HG02678 (cell line): ENCODE measurements at regions not wholly inside any gene's neighbourhood (a gene's known extent, or its start where the extent isn't known, plus 50 kb on each side); places are given as distances from the start of the nearest gene placed in this dataset.

Source experiments
- ATAC-seq: cut with Tn5 transposase; IDR thresholded peaks from one replicate; pipeline ENCODE4 v1.9.1; 2021; ENCODE audit warnings: mild to moderate bottlenecking, moderate library complexity; ENCODE audit not compliant: unreplicated experiment

GRCh38 chr6:71584712-71585436 is 296.3 kb downstream of the OGFRL1 start:
- no peak for ATAC-seq

GRCh38 chr6:71585472-71585871 is 296.9 kb downstream of the OGFRL1 start:
- ATAC-seq = no peak

- ATAC-seq = no peak
Observed at GRCh38 chr6:71588490-71588889, 297.9 kb upstream of the RIMS1 start.

- ATAC-seq = no peak
Observed at GRCh38 chr6:71589254-71589653, 297.1 kb upstream of the RIMS1 start.

- ATAC-seq = no peak
Observed at GRCh38 chr6:71592643-71593042, 293.7 kb upstream of the RIMS1 start.

- ATAC-seq = no peak
Observed at GRCh38 chr6:71599359-71599758, 287.0 kb upstream of the RIMS1 start.

- no peak for ATAC-seq
Observed at GRCh38 chr6:71602385-71603007, 283.9 kb upstream of the RIMS1 start.

GRCh38 chr6:71603021-71603420 is 283.3 kb upstream of the RIMS1 start:
- ATAC-seq = no peak

GRCh38 chr6:71608646-71609045 is 277.7 kb upstream of the RIMS1 start:
- ATAC-seq = no peak

GRCh38 chr6:71619836-71620235 is 266.5 kb upstream of the RIMS1 start:
- no peak for ATAC-seq

GRCh38 chr6:71621918-71622519 is 264.3 kb upstream of the RIMS1 start:
- ATAC-seq = no peak

GRCh38 chr6:71642120-71642519 is 244.2 kb upstream of the RIMS1 start:
- no peak for ATAC-seq

GRCh38 chr6:71642793-71643192 is 243.6 kb upstream of the RIMS1 start:
- no peak for ATAC-seq

GRCh38 chr6:71645299-71645698 is 241.1 kb upstream of the RIMS1 start:
- ATAC-seq = no peak

GRCh38 chr6:71649915-71650314 is 236.4 kb upstream of the RIMS1 start:
- ATAC-seq = no peak

GRCh38 chr6:71651636-71652035 is 234.7 kb upstream of the RIMS1 start:
- no peak for ATAC-seq

GRCh38 chr6:71656121-71656520 is 230.2 kb upstream of the RIMS1 start:
- no peak for ATAC-seq

GRCh38 chr6:71665931-71666330 is 220.4 kb upstream of the RIMS1 start:
- ATAC-seq = no peak

GRCh38 chr6:71672876-71673275 is 213.5 kb upstream of the RIMS1 start:
- no peak for ATAC-seq

GRCh38 chr6:71675386-71675785 is 211.0 kb upstream of the RIMS1 start:
- no peak for ATAC-seq

- ATAC-seq = no peak
Observed at GRCh38 chr6:71676298-71676697, 210.1 kb upstream of the RIMS1 start.

GRCh38 chr6:71678091-71678490 is 208.3 kb upstream of the RIMS1 start:
- ATAC-seq = no peak
